ENCODE measurements at regions not wholly inside any gene's neighbourhood (a gene's known extent, or its start where the extent isn't known, plus 50 kb on each side); places are given as distances from the start of the nearest gene placed in this dataset.

GRCh38 chr7:80018941-80019808 lies 115.5 kb upstream of the GNAI1 start:
- peak; percentile 89 for TF ChIP-seq CTCF (IDR thresholded peaks at IDR 0.05; ENCODE audit: control insufficient read depth, extremely low read depth, insufficient read depth)
- no peak for DNase-seq (ENCODE audit: low read depth)

DNA sequence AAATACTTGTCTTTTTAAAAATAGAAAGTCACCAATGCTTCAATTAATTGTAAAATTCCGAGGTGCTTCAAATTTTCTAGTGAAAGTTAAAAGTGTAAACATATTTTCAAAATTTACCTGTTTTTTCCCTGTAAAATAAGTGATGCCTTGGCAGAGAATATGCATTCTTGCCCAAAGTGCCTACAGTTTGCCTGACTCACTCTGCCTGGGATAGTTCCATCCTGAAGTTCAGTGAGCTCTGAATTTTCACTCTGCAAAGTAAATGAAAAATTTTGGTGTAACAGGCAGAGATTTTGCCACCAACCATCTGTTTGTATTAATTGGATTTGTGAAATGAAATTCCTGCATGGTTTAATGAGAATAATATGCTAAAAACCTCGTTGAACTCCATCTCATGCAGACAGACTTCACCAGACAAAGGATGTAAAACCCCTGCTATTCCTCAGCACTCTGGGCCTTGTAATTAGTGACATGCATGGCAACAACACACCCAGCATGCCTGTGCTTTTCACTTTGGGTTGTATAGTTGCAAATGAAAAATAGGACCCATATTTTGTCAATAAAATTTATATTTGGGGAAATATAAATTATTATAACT lies 117.4 kb upstream of the GNAI1 start:
- no peak for TF ChIP-seq CTCF (IDR thresholded peaks at IDR 0.05; ENCODE audit: control insufficient read depth, extremely low read depth, insufficient read depth)
- H3K4me3 ChIP-seq (ENCODE audit: low read depth, low read length) = no peak overlapping the region
- DNase-seq (ENCODE audit: low read depth) = no peak

More at GRCh38 chr7:80018941-80019808, 115.5 kb upstream of the GNAI1 start:
- H3K4me3 ChIP-seq (ENCODE audit: low read depth, low read length) = no peak overlapping the region

GRCh38 chr7:80014511-80014910 lies 120.1 kb upstream of the GNAI1 start:
- DNase-seq (ENCODE audit: low read depth) = no peak
- no peak for TF ChIP-seq CTCF (IDR thresholded peaks at IDR 0.05; ENCODE audit: control insufficient read depth, extremely low read depth, insufficient read depth)
- H3K4me3 ChIP-seq (ENCODE audit: low read depth, low read length) = no peak overlapping the region

GRCh38 chr7:80008039-80008438 lies 126.6 kb upstream of the GNAI1 start:
- no peak for TF ChIP-seq CTCF (IDR thresholded peaks at IDR 0.05; ENCODE audit: control insufficient read depth, extremely low read depth, insufficient read depth)
- no peak overlapping the region for H3K4me3 ChIP-seq (ENCODE audit: low read depth, low read length)
- DNase-seq (ENCODE audit: low read depth) = no peak

DNA sequence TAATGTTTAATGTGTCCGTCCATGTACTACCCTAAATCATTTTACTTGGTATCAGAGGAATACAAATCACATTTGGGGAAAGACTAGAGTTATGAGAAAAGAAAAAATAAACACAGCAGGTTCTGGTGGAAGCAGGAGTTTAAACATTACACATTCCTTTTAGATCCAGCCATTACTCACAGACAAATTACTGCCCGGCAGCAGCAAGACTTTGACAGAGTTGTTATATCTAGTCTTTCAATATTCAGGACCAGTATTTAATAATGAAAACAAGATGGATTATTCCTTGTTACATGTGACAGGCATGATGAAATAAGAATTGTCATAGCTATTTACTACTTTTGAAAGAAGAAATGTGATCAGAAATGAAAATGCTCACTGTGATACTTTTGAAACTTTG lies 131.8 kb upstream of the GNAI1 start:
- TF ChIP-seq CTCF (IDR thresholded peaks at IDR 0.05; ENCODE audit: control insufficient read depth, extremely low read depth, insufficient read depth) = no peak
- DNase-seq (ENCODE audit: low read depth) = no peak
- no peak overlapping the region for H3K4me3 ChIP-seq (ENCODE audit: low read depth, low read length)

DNA sequence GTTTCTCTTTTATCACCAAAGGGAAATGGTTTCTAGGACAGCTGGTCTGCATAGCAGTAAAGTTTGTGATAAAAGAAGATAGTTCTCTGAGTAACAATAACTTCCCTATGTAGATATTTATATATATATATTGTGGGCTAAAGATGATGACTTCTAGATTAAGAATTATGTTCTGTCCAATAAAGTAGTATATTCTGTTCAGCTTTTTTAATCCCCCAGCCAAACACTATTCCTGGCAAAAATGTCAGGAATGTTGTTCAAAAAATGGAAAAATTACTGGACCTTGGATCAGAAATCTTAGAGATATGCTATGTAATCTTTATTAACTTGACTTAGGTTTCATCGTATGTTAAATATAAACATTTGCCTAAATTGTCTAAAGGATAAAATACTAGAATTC lies 136.3 kb upstream of the GNAI1 start:
- no peak overlapping the region for H3K4me3 ChIP-seq (ENCODE audit: low read depth, low read length)
- TF ChIP-seq CTCF (IDR thresholded peaks at IDR 0.05; ENCODE audit: control insufficient read depth, extremely low read depth, insufficient read depth) = no peak
- DNase-seq (ENCODE audit: low read depth) = no peak
